GM12892 (cell line): ENCODE measurements at regions not wholly inside any gene's neighbourhood (a gene's known extent, or its start where the extent isn't known, plus 50 kb on each side); places are given as distances from the start of the nearest gene placed in this dataset.

Experiments used
- POLR2A ChIP-seq: IDR thresholded peaks from 2 replicates; pipeline ENCODE4 v1.6.1; 2011; ENCODE audit warnings: low read depth, low read length, control low read depth
- POLR2AphosphoS5 ChIP-seq: IDR thresholded peaks from 2 replicates; pipeline ENCODE4 v1.6.1; 2011; ENCODE audit warnings: low read depth, low read length, control low read depth
- TAF1 ChIP-seq: IDR thresholded peaks from 2 replicates; pipeline ENCODE4 v1.6.1; 2011; ENCODE audit warnings: low read depth, mild to moderate bottlenecking, control low read depth, low read length, borderline replicate concordance

DNA sequence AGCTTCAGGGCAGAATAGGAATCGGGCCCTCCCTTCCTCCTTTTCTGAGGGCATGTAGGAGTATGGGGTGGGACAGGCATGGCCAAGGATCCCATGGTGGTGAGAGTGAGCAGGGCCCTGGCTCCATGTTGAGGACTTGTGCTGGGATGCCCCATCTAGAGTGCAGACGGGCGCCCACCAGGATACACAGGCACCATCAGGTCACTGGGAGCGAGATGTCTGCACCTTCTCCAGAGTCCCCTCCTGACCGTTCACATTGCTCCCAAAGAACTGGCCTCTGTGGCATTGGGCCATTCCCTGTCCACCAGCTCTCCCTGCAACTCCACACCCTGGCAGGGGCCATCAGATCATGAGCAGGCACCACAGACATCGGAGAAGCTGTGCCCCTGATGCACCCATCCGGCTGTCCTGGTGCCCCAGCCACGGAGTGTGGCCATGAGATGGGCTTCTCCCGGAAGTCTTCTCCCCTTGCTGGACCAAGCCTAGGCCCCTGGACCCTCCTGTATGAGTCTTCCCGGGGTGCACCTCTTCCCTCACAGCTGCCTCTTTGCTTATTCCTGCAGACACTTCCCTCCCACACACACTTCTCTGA, 195.0 kb downstream of the IRX2 start:
- TF ChIP-seq POLR2A (no peak), POLR2AphosphoS5 (no peak), TAF1 (no peak)
